Brain microvascular endothelial cell (primary cell): ENCODE measurements at regions not wholly inside any gene's neighbourhood (a gene's known extent, or its start where the extent isn't known, plus 50 kb on each side); places are given as distances from the start of the nearest gene placed in this dataset.

Experiments used
- DNase-seq: peaks from one replicate; pipeline ENCODE4 v3.0.0-alpha.2; 2020
- H3K27ac ChIP-seq: fragments of 250-450 bp; sonication (Bioruptor Pico); 2 replicates; pipeline ENCODE4 v1.5.1; 2020; ENCODE audit warnings: mild to moderate bottlenecking, moderate library complexity
- H3K27me3 ChIP-seq: fragments of 250-450 bp; sonication (Bioruptor Pico); replicated peaks from 2 replicates; pipeline ENCODE4 v1.5.1; 2020; ENCODE audit warnings: mild to moderate bottlenecking
- H3K36me3 ChIP-seq: fragments of 250-450 bp; sonication (Bioruptor Pico); replicated peaks from 2 replicates; pipeline ENCODE4 v1.5.1; 2020; ENCODE audit warnings: mild to moderate bottlenecking
- H3K4me3 ChIP-seq: 2 replicates; pipeline ENCODE4 v1.5.1; 2011; ENCODE audit warnings: low read depth, mild to moderate bottlenecking, control low read depth, low read length, moderate library complexity
- in situ Hi-C: cut with HindIII; loops from 2 replicates; pipeline ENCODE4 v1.10.0; 2017; ENCODE audit warnings: low sequenced_read_pairs, low pct_ligation_motif_present
- TF ChIP-seq, protein P1 (sequence below): IDR thresholded peaks from 2 replicates; pipeline ENCODE4 v1.5.1; 2011; ENCODE audit warnings: low read depth, mild to moderate bottlenecking, moderate library complexity, low read length, control low read depth, inconsistent platforms; ENCODE audit errors: missing control alignments

DNA sequence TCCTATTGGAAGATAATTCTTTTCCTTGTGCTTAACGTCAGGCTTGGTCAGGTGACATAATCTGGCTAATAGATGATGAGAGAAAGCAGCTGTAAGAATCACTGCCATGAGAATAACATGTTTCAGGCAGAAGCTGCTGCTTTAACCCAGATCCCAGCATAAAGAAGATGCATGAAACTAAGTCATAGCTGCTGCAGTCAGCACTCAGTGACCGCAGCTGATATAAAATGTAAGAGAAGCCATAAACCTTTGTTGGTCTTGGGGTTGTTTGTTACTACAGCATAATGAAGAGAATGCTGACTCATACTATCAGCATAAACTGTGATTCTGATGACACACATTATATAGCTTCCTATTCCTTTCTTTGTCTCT is 274.3 kb upstream of the TRIB2 start:
- TF ChIP-seq, protein P1, sequence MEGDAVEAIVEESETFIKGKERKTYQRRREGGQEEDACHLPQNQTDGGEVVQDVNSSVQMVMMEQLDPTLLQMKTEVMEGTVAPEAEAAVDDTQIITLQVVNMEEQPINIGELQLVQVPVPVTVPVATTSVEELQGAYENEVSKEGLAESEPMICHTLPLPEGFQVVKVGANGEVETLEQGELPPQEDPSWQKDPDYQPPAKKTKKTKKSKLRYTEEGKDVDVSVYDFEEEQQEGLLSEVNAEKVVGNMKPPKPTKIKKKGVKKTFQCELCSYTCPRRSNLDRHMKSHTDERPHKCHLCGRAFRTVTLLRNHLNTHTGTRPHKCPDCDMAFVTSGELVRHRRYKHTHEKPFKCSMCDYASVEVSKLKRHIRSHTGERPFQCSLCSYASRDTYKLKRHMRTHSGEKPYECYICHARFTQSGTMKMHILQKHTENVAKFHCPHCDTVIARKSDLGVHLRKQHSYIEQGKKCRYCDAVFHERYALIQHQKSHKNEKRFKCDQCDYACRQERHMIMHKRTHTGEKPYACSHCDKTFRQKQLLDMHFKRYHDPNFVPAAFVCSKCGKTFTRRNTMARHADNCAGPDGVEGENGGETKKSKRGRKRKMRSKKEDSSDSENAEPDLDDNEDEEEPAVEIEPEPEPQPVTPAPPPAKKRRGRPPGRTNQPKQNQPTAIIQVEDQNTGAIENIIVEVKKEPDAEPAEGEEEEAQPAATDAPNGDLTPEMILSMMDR = no peak
- peak; percentile 25 for DNase-seq
- no peak overlapping the region for H3K27ac ChIP-seq
- H3K36me3 ChIP-seq = no peaks in the 10 kb centered on the region
- in situ Hi-C loops = no loop called here
- H3K4me3 ChIP-seq = no peak overlapping the region
- no peaks in the 10 kb centered on the region for H3K27me3 ChIP-seq

DNA sequence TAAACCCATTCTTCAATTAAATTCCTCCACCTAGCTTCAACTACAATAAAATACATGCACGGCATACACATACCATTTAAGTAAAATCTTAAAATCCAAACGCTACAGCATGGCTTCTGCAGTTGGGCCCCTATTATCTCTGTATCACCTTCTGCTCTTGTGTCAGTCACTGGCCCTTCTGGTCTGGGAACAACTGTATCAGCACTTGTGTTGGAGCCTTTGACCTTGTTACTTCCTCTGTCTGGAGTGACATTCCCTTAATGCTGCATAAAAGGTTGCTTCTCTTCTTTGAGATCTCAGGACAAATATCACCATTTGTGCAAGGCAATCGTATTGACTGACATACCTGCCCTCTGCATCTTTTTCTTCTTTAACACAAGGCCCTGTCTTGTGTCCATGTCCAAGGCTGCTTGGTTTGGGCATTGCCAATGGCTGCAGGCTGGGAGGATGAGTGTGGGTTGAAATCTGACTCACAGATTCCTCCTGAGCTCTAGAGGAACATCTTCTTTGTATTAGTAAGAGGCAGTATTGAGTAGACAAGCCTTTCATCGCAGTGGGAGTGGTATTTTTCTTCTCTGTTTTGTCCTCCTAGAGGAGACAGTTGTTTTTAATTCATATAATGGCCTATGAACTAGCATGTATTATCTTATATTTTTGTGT is 267.8 kb upstream of the TRIB2 start:
- TF ChIP-seq, protein P1 = no peak
- DNase-seq = peak; percentile 42
- H3K27ac ChIP-seq = no peak overlapping the region
- in situ Hi-C loops = no loop called here
- no peaks in the 10 kb centered on the region for H3K27me3 ChIP-seq
- H3K4me3 ChIP-seq = no peak overlapping the region
- no peaks in the 10 kb centered on the region for H3K36me3 ChIP-seq

DNA sequence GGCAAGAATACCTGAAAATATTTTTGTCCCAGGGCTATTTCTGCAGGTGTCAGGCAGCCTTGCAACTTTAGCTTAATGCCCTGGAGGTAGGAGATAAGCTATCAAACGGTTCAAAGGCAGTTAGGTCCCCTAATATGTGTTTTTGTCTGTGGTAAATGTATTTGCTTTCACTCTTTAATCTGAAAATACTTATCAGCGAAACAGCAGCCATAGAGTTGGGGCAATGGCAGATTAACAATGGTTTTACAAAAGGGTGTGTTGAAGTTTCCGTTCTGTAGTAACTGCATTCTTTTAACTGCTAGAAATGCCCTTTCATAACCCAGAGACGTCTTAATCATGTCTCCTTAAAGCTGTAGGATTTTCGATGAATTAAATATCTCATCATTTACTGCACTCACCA is 265.0 kb upstream of the TRIB2 start:
- in situ Hi-C loops = no loop called here
- TF ChIP-seq, protein P1 = no peak
- peak; percentile 15 for DNase-seq

DNA sequence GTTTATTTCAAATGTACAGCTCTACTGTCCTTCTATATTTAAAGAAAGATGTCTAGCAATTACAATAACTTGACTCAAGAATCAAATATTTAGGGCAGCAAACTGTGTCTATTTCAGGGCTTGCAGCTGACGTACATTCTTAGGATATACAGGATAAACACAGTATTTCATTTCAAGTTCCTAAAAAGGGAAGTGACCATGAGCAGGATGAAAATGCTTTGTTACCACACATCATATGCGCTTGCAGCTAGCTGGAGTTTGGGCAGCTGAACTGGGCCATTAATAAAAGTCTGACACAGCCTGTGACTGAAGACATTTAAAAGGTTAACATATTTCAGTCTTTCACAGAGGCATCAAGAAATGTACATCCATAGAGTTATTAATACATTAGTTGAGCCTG is 264.6 kb upstream of the TRIB2 start:
- peak overlapping the region; percentile 51 for H3K27ac ChIP-seq
- TF ChIP-seq, protein P1 = no peak
- no peaks in the 10 kb centered on the region for H3K27me3 ChIP-seq
- H3K36me3 ChIP-seq = no peaks in the 10 kb centered on the region
- DNase-seq = peak; percentile 67
- H3K4me3 ChIP-seq = no peak overlapping the region
- in situ Hi-C loops = no loop called here

More for the DNA sequence above, 265.0 kb upstream of the TRIB2 start:
- peak overlapping the region; percentile 51 for H3K27ac ChIP-seq
- H3K27me3 ChIP-seq = no peaks in the 10 kb centered on the region
- H3K4me3 ChIP-seq = no peak overlapping the region
- no peaks in the 10 kb centered on the region for H3K36me3 ChIP-seq

DNA sequence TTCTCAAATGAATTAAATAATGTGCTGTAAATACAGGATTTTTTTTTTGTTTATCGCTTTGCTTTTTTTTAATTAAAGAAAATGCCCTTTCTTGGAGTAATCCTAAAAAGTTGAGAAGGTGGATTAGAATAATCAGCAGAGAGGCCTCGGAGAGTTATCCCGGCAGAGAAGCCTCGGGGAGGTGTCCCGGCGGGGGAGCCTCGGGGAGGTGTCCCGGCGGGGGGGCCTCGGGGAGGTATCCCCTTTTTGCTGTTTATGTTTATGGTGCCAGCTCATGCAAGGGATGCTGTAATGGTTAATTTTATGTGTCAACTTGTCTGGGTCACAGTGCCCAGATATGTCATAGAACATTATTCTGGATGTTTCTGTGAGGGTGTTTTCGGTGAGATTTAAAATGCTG is 263.0 kb upstream of the TRIB2 start:
- no peak for DNase-seq
- no peak overlapping the region for H3K4me3 ChIP-seq
- H3K27ac ChIP-seq = no peak overlapping the region
- in situ Hi-C loops = no loop called here
- H3K27me3 ChIP-seq = no peaks in the 10 kb centered on the region
- TF ChIP-seq, protein P1 = no peak
- H3K36me3 ChIP-seq = no peaks in the 10 kb centered on the region

DNA sequence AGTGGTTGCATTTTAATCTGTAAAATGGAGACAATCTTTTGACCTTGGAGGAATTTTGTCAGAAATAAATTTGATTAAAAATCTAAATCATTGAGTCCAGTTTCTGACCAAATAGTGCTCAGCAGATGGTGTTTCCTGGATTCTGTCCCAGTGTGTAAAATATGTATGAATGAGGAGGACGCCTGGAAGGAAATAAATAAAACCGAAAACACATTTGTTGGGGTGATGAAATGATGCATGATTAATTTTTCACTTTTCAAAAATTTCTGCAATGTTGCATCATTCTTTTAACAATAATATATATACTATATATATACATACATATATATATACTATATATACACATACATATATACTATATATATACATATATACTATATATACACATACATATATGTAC is 261.1 kb upstream of the TRIB2 start:
- DNase-seq = no peak
- no peak overlapping the region for H3K27ac ChIP-seq

More for the DNA sequence above, 261.1 kb upstream of the TRIB2 start:
- no peak overlapping the region for H3K4me3 ChIP-seq
- H3K36me3 ChIP-seq = no peaks in the 10 kb centered on the region
- no peaks in the 10 kb centered on the region for H3K27me3 ChIP-seq
- in situ Hi-C loops = no loop called here
- TF ChIP-seq, protein P1 = no peak
